Ectodermal cell (in vitro differentiated cells): ENCODE measurements at regions not wholly inside any gene's neighbourhood (a gene's known extent, or its start where the extent isn't known, plus 50 kb on each side); places are given as distances from the start of the nearest gene placed in this dataset.

Source experiments
- H3K27ac ChIP-seq: 2 replicates; pipeline ENCODE4 v1.7.0; 2013; ENCODE audit warnings: mild to moderate bottlenecking, low read depth, low read length; ENCODE audit not compliant: insufficient read depth, poor library complexity, severe bottlenecking
- H3K27me3 ChIP-seq: 2 replicates; pipeline ENCODE4 v1.7.0; 2013; ENCODE audit warnings: mild to moderate bottlenecking, low read length; ENCODE audit not compliant: insufficient read depth, control insufficient read depth, poor library complexity, severe bottlenecking
- H3K36me3 ChIP-seq: one replicate; pipeline ENCODE4 v1.7.0; 2013; ENCODE audit warnings: low read length; ENCODE audit not compliant: control insufficient read depth, insufficient read depth
- H3K4me1 ChIP-seq: one replicate; pipeline ENCODE4 v1.7.0; 2013; ENCODE audit warnings: low read length; ENCODE audit not compliant: control insufficient read depth, insufficient read depth
- H3K4me3 ChIP-seq: 2 replicates; pipeline ENCODE4 v1.7.0; 2013; ENCODE audit warnings: low read depth, low read length, control low read depth; ENCODE audit not compliant: insufficient read depth
- H3K9me3 ChIP-seq: 2 replicates; pipeline ENCODE4 v1.7.0; 2013; ENCODE audit warnings: mild to moderate bottlenecking, low read length, moderate library complexity; ENCODE audit not compliant: control insufficient read depth
- WGBS, 2 experiments: methylation state at CpG; one replicate each; pipeline ENCODE4 v1.1.7; 2013; ENCODE audit warnings: missing lambda C conversion rate in 2 of 2; 5-methylcytosine and 5-hydroxymethylcytosine counted together

DNA sequence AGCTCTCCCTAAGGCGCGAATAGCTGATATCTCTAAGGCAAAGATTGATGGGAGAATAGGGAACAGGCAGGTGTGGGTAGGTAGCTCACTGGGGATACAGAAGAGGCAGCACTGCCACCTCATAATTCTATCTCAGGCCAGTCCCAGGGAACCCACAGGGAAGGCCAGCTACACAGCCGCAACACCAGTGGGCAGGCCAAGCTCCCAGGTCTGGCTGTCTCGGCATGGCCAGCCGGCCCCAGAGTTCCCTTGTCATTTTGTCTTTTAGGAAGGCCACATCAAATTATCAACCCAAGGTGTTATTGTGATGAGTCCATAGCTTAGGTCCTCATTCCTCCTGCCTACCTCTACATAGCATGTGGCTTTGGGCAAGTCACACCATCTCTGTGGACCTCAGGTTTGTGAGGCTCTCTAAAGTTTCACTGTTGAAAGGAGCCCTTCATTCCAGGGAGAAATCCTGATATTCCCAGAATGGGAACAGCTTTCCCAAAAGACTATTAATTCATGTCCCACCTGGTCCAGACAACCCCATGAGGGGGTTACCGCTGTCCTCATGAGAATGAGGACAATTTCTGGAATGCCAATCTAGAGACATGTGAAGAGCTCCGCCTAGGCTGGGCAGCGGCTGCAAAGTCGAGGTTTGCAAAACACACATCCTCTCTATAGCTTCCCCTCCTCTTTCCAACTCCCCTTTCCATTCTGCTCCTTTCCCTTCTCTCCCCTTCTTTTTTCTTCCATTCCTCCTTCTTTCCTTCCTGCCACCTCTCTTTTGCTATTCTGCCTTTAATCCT, 287.1 kb upstream of the ID2 start:
- no peaks in the 10 kb centered on the region for H3K4me1 ChIP-seq
- H3K27ac ChIP-seq, result no peak overlapping the region
- no peak overlapping the region for H3K4me3 ChIP-seq
- 94% methylated on average over 9 of the region's 9 CpGs for WGBS, 2 experiments
- H3K36me3 ChIP-seq, result no peaks in the 10 kb centered on the region
- no peaks in the 10 kb centered on the region for H3K27me3 ChIP-seq
- H3K9me3 ChIP-seq, result no peaks in the 10 kb centered on the region

DNA sequence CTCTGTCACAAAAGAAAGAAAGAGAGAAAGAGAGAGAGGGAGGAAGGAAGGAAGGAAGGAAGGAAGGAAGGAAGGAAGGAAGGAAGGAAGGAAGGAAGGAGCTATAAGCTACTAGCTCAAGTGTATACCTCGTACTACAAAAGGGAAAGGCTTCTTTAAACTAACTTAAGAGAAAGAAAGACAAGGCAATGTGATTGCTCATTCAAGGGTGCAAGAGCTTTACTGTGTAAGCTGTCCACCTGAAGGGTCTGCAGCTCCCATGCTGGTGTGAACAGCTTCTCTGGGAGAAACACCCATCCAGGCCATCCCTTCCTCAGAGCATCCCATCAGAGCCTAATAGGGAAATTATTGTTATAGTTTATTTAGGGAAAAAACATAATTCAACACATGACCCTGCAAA, 286.1 kb upstream of the ID2 start:
- no peaks in the 10 kb centered on the region for H3K9me3 ChIP-seq
- H3K27ac ChIP-seq, result no peak overlapping the region
- H3K36me3 ChIP-seq, result no peaks in the 10 kb centered on the region
- no peaks in the 10 kb centered on the region for H3K27me3 ChIP-seq
- H3K4me1 ChIP-seq, result no peaks in the 10 kb centered on the region
- no peak overlapping the region for H3K4me3 ChIP-seq
- 87 to 90% methylated on average over 1 of the region's 1 CpG for WGBS, 2 experiments

DNA sequence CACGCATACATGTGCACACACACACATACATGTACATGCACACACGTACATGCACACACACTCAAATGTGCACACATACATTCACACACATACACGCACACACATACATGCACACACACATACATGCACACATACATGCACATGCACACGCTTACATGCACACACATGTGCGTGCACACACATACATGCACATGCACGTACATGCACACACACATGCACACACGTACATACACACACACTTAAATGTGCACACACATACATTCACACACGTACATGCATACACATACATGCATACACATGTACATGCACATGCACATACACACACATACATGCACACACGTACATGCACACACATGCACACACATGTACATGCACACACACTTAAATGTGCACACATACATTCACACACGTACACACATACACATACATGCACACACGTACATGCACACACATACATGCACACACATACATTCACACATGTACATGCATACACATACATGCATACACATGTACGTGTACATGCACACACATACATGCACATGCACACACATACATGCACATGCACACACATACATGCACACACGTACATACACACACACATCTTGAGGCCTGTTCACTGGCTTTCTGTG, 283.7 kb upstream of the ID2 start:
- Histone ChIP-seq H3K27ac (no peak overlapping the region), H3K9me3 (no peaks in the 10 kb centered on the region), H3K27me3 (no peaks in the 10 kb centered on the region), H3K4me1 (no peaks in the 10 kb centered on the region), H3K36me3 (no peaks in the 10 kb centered on the region), H3K4me3 (no peak overlapping the region)
- WGBS, 2 experiments, result 76 to 77% methylated on average over 13 of the region's 13 CpGs

DNA sequence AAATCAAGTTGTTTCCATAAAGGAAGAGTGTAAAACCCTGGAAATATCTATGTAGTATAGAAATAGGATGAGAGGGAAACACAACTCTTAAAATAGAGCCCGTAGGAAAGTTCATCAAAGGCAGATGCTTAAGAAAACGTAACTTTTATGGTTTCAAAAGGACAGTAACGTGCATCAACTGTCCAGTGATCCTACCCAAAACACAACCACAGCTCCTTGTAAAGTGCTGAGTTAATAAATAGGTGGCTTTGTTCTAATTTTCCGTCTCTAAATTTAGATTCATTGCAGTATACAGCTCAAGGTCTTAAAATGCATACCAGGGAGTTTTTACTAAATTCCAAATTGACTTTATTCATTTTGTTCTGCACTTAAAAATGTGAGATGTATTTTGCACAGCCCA, 282.1 kb upstream of the ID2 start:
- Histone ChIP-seq H3K27ac (no peak overlapping the region), H3K4me1 (no peaks in the 10 kb centered on the region), H3K27me3 (no peaks in the 10 kb centered on the region), H3K9me3 (no peaks in the 10 kb centered on the region), H3K4me3 (no peak overlapping the region), H3K36me3 (no peaks in the 10 kb centered on the region)
- 86 to 94% methylated on average over 3 to 4 of the region's 4 CpGs for WGBS, 2 experiments

DNA sequence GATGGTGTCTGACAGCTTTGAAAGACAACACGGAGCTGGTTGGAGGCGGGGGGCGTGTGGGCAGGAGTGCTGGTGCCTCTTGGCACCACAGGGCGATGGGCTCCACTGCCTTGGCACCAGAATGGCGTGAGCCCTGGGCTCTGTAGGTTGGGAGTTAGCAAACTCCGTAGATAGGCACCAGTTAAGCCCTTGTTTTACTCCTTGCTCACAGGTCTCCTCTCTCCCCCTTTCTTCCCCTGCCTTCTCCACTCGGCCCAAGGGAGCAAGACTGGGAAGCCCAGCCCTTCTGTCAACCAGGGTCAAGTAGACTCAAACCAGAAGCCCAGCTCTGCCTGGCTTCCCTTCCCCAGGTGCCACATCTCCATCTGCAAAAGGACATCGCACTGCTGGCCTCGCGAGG, 281.7 kb upstream of the ID2 start:
- Histone ChIP-seq H3K27ac (no peak overlapping the region), H3K4me3 (no peak overlapping the region), H3K36me3 (no peaks in the 10 kb centered on the region), H3K9me3 (no peaks in the 10 kb centered on the region), H3K4me1 (no peaks in the 10 kb centered on the region), H3K27me3 (no peaks in the 10 kb centered on the region)
- 83 to 86% methylated on average over 10 of the region's 10 CpGs for WGBS, 2 experiments

DNA sequence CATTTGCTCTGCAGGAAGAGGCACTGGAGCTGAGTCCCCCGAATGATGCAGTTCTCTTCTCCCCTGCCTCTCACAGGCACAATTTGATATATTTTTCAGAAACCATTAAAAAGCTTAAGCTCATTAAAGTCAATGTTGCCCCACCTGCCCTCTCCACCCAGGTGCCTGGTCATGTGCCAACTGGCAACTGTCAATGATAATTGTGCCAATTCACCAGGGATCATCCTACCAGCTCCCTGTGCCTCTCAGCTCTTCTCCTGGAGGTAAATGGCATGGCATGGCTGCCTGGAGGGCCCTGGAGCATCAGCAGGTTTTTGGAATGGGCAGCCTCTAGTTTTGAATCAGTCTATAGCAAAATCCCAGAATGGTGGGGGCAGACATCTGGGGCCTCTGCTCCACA, 279.6 kb upstream of the ID2 start:
- Histone ChIP-seq H3K27me3 (no peaks in the 10 kb centered on the region), H3K36me3 (no peaks in the 10 kb centered on the region), H3K27ac (no peak overlapping the region), H3K9me3 (no peaks in the 10 kb centered on the region), H3K4me1 (no peaks in the 10 kb centered on the region), H3K4me3 (no peak overlapping the region)
- WGBS, 2 experiments, result 81 to 93% methylated on average over 1 of the region's 1 CpG

DNA sequence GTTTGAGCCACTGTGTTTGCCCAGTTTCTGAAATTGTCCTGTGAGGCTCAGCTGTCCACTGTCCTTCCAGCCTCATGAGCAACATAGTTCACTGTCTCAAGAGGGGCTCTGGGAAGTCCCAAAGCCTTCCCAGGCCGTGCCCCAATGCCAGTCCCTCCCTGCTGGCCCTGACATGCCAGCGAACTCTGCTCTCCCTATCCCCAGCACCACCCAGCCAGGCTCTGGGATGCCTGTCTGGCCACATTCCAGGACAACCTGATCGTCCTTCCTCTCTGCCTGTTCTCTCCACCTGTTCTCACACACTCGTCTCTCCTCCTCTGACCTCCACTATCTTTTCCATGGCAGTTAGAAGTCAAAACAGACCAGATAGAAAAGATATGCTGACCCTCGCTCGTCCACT, 278.0 kb upstream of the ID2 start:
- H3K27ac ChIP-seq, result no peak overlapping the region
- no peaks in the 10 kb centered on the region for H3K36me3 ChIP-seq
- H3K27me3 ChIP-seq, result no peaks in the 10 kb centered on the region
- H3K4me3 ChIP-seq, result no peak overlapping the region
- no peaks in the 10 kb centered on the region for H3K4me1 ChIP-seq
- H3K9me3 ChIP-seq, result no peaks in the 10 kb centered on the region
- 91% methylated on average over 6 of the region's 6 CpGs for WGBS, 2 experiments

DNA sequence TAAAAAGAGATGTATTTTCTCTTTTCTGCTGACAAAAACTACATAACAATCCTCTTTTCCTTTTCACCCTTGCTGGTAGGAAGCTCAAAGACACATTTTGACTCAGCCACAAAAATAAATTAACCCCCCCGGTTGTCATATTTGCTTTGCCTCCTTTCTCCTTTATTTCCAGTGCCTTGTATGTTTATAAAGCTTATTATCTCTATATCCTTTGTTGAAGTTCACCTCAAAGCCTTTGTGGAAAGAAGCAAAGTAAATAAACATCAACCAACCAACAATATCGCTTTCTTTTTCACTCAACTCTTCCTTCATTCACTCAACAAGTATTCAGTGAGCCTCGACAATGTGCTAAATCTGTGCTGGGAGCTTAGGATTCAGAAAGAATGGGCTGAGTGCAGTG, 276.5 kb upstream of the ID2 start:
- Histone ChIP-seq H3K27ac (no peak overlapping the region), H3K9me3 (no peaks in the 10 kb centered on the region), H3K27me3 (no peaks in the 10 kb centered on the region), H3K36me3 (no peaks in the 10 kb centered on the region), H3K4me1 (no peaks in the 10 kb centered on the region), H3K4me3 (no peak overlapping the region)
- WGBS, 2 experiments, result 86 to 88% methylated on average over 3 of the region's 3 CpGs

DNA sequence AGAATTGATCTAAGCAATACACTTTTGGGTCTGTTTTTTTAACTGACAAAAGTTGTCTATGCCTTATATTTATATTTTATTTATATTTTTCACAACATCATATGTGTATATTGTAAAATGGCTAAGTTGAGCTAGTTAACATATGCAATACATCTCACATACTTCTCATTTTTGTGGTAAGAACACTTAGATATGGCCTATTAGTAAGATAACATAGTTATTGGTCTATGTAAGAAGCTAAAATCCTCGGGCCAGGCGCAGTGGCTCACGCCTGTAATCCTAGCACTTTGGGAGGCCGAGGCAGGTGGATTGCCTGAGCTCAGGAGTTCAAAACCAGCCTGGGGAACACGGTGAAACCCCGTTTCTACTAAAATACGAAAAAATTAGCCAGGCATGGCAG, 275.6 kb upstream of the ID2 start:
- 83 to 90% methylated on average over 7 of the region's 7 CpGs for WGBS, 2 experiments

DNA sequence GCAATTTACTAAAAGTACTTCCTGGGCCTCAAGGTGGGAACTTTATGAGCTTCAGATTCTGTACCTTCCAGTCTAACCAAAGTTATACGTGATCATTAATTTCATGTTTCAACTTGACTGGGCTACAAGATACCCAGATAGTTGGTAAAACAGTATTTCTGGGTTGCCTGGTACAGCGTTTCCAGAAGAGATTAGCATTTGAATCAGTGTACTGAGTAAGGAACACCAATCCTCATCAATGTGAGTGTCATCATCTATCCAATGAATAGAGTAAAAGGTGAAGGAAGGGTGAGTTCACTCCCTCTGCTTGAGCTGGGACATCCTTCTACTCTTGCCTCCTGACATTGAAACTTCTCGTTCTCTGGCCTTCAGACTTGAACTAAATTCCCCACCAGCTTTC, 274.5 kb upstream of the ID2 start:
- Histone ChIP-seq H3K9me3 (no peaks in the 10 kb centered on the region), H3K27me3 (no peaks in the 10 kb centered on the region), H3K4me3 (no peak overlapping the region), H3K4me1 (peaks cover 4% of the 10 kb centered on the region), H3K27ac (no peak overlapping the region), H3K36me3 (no peaks in the 10 kb centered on the region)
- WGBS, 2 experiments, result 91 to 95% methylated on average over 3 of the region's 3 CpGs

More for the DNA sequence above, 275.6 kb upstream of the ID2 start:
- Histone ChIP-seq H3K36me3 (no peaks in the 10 kb centered on the region), H3K27ac (no peak overlapping the region), H3K4me1 (no peaks in the 10 kb centered on the region), H3K4me3 (no peak overlapping the region), H3K27me3 (no peaks in the 10 kb centered on the region), H3K9me3 (no peaks in the 10 kb centered on the region)
